GM10248 (cell line): ENCODE measurements at regions not wholly inside any gene's neighbourhood (a gene's known extent, or its start where the extent isn't known, plus 50 kb on each side); places are given as distances from the start of the nearest gene placed in this dataset.

Source experiments
- CTCF ChIA-PET: fragments of 300-600 bp; sonication (Branson Sonifier 250); formaldehyde crosslinking; extraction: SDS; loops from one replicate; lab custom pipeline; 2021; ENCODE audit warnings: antibody characterized with exemption; lab: Yijun Ruan, JAX
- POLR2A ChIA-PET: fragments of 350-650 bp; sonication (Branson Sonifier 250); formaldehyde crosslinking; extraction: SDS; loops from one replicate; lab custom pipeline; 2020; ENCODE audit warnings: antibody characterized with exemption; lab: Yijun Ruan, JAX
- DNase-seq: peaks from one replicate; pipeline ENCODE4 v3.0.0; 2012; ENCODE audit errors: extremely low spot score
- TF ChIP-seq, protein P1 (sequence below): IDR thresholded peaks from 2 replicates; pipeline ENCODE4 v1.5.1; 2012; ENCODE audit warnings: mild to moderate bottlenecking, low read depth; ENCODE audit errors: extremely low read depth, missing control alignments, control extremely low read depth

DNA sequence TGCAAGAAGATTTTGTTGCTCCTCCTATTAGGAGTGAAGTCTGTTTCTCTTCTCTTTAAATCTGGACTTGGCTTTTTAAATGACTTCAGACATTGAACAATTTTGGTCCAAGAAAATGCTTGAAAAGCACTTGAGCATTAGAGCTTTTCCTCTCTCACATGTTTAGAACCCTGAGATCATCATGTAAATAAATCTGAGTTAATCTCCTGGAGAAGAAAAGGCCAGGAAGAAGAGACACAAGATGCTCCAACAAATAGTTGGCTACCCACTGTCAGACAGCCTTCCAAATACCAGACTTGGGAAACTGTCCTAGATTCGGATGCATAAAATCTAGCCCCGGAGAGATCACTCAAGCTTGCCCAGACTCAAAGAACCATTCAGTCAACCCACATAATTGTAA is 1353.1 kb upstream of the ADGRL4 start:
- ChIA-PET POLR2A (no interaction called here), CTCF (no interaction called here)
- DNase-seq = no peak
- TF ChIP-seq, protein P1, sequence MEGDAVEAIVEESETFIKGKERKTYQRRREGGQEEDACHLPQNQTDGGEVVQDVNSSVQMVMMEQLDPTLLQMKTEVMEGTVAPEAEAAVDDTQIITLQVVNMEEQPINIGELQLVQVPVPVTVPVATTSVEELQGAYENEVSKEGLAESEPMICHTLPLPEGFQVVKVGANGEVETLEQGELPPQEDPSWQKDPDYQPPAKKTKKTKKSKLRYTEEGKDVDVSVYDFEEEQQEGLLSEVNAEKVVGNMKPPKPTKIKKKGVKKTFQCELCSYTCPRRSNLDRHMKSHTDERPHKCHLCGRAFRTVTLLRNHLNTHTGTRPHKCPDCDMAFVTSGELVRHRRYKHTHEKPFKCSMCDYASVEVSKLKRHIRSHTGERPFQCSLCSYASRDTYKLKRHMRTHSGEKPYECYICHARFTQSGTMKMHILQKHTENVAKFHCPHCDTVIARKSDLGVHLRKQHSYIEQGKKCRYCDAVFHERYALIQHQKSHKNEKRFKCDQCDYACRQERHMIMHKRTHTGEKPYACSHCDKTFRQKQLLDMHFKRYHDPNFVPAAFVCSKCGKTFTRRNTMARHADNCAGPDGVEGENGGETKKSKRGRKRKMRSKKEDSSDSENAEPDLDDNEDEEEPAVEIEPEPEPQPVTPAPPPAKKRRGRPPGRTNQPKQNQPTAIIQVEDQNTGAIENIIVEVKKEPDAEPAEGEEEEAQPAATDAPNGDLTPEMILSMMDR = no peak

DNA sequence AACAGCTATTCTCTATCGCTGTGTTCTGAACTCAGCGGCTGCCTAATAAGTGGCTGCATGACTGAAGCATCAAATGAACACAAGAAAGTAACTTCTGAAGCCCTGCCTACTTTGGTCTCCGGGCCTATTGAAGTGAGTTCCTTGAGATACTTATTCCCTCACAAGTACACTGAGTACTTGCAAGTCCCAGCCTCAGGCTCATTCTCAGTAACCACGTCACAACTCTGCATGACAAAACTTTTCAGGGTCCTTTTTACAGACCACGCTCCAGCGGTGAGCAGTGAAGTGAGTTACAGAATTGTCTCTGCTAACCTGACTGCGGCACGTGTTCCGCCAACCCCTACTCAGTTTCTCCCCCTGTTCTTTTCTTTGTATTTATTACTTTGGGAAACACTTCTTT is 1342.7 kb upstream of the ADGRL4 start:
- DNase-seq = no peak
- TF ChIP-seq, protein P1 = no peak
- CTCF ChIA-PET = no interaction called here
- POLR2A ChIA-PET = no interaction called here

DNA sequence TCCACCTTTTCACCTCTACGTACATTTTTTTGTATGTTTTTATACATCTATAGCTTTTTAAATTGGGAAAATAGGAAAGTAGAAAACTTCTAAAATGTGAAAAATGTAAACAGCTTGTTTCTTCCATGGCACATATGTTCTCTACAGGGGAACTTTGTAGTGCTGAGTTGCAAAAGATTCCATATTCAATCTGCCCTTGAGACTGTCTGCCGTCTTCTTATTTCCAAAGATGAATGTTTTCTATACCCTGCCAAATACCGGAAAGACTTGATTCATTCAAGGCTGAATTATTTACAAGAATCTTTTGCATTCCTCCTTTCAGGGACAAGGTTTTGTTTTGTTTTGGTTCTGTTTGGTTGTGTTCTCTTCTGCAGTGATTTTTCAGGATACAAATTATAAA is 1334.5 kb upstream of the ADGRL4 start:
- TF ChIP-seq, protein P1 = no peak
- POLR2A ChIA-PET = no interaction called here
- DNase-seq = no peak
- CTCF ChIA-PET = no interaction called here

DNA sequence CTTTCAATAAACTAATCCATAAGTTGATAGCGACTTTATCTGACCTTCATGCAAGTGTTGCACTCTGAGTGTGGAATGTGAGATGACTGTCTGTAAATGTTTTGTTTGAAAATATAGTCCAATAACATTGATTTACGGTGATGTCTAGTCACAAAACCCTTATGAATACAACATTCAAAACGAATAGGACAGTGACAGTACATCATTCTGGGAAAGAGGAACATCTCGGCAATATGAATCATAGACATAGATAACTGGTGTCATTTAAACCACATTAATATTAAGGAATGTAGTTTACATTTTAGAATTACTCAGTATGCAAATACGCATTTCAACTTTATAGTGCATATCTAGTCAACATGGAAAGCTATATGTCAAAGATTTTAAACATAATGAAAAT is 1311.6 kb upstream of the ADGRL4 start:
- no peak for DNase-seq
- ChIA-PET CTCF (no interaction called here), POLR2A (no interaction called here)
- TF ChIP-seq, protein P1 = no peak

DNA sequence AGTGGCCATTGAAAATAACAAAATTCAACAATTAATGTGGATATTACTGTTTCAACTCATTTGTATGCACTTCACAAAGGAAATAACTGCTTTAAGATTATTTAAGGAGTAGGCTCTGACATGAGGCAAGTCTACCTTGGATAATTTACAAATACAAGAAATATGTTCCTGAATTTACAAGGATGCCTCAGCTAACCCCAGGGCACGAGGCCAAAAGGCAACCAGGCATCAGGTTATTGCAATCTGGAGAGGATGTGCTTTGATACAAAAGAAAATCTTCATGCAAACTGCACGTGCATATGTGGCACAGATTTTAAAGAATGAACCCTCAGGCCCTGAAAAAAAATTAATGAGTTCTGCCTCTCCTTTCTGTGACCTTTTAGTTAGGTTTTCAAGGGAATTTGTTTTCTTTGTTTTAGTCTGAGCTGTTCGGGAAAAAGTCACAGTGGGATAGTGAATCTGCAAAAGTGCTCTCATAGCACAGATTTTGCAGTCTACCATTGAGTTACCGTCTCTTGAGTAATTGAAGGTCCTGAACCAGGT is 1304.2 kb upstream of the ADGRL4 start:
- POLR2A ChIA-PET = no interaction called here
- CTCF ChIA-PET = no interaction called here
- no peak for DNase-seq
- TF ChIP-seq, protein P1 = no peak

DNA sequence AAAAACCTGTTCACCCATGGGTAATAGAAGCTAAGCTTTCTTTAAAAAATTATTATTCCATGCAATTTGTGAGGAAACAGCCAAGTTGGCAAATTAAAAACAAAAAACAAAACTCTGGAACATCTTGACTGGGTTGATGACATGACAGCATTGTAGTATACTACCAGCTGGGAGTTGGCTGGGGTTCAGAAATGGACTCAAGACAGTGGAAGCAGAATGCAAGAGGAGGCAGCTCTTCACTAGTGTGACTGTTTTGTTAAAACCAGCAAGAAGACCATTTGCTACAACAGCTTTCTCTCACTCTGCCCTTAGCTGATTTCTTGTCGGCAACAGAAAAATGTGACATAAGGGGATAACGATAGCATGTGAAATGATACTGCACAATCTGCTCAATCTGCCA is 1298.9 kb upstream of the ADGRL4 start:
- no peak for DNase-seq
- CTCF ChIA-PET = interaction anchor here (1.6 kb wide), 1 partner anchor 29 kb away, joined by 3 read pairs; no protein-coding TSS in a partner anchor

More for the DNA sequence above, 1298.9 kb upstream of the ADGRL4 start:
- POLR2A ChIA-PET = no interaction called here
- TF ChIP-seq, protein P1 = no peak
